ENCODE measurements at regions not wholly inside any gene's neighbourhood (a gene's known extent, or its start where the extent isn't known, plus 50 kb on each side); places are given as distances from the start of the nearest gene placed in this dataset.
A peak's percentile ranks its signal among the peaks of the same experiment; 100 is the strongest.
"Not testable (repeated sequence)": the region's sequence is repeated elsewhere in the genome, so short reads cannot be mapped to it uniquely, and the experiment has no call there.

GRCh38 chrX:138921031-138921430 is 209.5 kb upstream of the FGF13 start:
- DNase-seq, result no peak

DNA sequence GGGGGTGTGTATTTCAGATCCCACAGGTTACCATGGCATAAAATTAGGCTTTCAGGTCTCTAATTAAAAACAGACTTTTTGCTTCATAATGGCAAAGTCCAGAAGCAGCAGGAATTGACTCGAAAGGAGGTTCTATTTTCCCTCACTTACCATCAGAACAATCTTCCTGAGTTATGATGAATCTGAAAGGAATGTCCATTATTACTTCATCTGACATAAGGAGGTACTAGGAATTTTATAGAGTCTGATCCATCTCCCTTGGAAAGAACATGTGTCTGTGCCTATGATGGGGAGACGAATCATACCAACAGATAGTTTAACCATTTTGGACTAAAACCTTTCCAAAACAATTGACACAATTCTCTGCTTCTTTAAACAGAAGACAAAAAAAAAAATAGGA is 206.3 kb upstream of the FGF13 start:
- DNase-seq, result no peak

GRCh38 chrX:138914767-138915166 is 203.2 kb upstream of the FGF13 start:
- DNase-seq, result no peak

GRCh38 chrX:138908577-138908976 is 197.1 kb upstream of the FGF13 start:
- DNase-seq, result no peak

DNA sequence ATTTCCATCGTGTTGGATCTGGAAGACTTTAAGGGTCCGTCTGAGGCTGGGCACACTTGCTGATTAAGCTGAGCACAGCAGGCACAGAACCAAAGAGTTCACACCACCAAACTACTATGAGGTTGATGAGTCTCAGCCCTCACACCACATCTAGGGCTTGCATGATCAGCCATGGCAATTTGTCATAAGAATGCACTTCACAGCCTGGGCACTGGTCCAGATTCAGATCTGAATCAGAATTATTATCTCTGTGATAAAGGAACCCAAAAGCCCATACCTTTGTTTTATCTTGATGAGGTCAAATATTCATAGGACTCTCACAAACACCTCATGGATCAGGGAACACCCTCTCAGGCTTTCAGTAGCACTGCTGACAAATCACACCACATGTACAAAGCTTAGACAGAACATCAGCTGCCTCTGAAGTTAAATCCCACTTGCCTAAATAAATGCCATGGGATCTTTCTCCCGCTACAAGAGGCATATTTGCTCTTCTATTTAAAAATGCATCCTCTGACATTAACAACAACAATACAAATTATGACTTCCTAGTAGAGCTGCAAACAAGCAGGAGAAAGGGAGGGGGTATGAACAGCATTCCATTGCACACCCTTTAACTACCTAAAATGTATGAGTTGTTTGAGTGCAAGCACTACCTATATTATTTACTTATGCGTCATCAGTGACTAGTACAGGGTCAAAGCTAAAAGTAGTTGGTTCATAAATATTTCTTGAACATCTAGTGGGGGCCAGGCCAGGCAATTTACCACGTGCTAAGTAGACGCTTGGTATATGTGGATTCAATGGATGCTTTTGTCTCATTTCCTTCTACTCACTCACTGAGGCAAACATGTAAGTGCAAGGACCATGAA is 186.3 kb upstream of the FGF13 start:
- no peak for DNase-seq

DNA sequence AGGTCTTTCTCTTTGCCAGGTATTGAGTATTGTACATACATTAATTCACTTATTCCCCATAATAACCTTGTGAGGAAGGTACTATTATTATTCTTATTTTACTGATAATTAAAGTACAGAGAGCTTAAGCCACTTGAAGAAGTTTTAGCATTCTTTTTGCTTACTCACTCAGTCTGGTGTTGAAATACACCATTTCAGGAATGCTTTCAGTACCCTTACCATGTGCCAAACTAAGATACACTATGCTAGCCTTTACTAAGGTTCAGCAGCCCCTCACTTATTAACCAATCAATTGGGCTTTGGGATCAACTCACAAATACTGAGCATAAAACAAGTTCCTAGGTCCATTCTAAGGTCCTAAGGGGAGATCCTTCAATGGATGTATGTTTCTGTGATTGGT is 179.0 kb upstream of the FGF13 start:
- no peak for DNase-seq

DNA sequence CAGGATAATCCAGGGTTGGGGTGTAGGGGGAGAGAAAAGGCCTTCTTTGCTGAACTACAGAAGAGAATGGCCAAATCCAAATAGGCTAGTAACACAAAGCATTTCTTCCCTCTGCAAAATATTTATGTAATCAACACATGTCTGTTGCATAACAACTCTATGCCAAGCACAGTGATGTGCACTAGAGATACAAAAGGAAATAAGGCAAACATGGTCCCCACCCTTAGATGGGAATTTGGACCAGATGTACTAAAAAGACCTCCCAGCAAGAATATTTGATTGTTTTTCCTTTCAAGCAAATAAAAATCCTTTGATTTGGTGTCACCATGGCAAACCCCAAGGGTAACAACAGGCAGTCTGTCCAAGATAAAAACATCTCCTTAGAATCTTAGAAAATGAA is 177.6 kb upstream of the FGF13 start:
- DNase-seq, result no peak

DNA sequence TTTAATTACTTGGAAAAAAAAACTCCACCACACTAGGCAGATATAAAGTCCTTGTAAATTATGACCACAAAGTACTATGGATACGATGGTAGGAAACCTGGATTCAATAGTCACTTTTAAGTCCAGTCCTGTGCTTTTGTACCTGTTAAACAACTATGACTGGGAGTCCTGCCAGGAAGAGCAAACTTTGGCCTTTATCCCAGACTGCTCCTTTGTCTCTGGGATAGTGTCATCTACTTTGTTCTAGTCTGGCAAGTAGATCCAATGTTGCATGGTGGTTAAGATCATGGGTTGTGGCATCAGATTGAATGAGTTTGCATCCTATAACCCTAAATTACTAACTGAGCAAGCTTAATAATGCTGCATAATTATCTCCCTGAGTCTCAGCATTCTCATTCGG is 175.3 kb upstream of the FGF13 start:
- DNase-seq, result peak; percentile 24

DNA sequence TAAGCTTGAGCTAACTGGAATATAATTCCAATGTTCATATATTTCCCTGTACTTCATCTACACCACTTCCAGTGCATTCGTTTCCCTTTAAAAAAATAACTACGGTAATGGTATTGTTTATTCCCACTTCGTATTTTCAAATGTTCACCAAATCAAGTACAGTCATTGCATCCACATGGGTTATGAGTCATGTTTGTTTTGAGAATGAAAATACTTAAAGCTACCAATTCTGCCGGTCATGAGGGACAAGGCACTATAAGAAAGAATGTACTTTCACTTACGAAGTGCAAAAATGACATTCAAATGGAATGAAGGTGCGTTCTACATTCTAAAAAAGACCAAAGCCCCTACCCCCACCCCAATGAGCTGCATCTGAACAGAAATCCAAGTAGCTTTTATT is 174.4 kb upstream of the FGF13 start:
- DNase-seq, result no peak

DNA sequence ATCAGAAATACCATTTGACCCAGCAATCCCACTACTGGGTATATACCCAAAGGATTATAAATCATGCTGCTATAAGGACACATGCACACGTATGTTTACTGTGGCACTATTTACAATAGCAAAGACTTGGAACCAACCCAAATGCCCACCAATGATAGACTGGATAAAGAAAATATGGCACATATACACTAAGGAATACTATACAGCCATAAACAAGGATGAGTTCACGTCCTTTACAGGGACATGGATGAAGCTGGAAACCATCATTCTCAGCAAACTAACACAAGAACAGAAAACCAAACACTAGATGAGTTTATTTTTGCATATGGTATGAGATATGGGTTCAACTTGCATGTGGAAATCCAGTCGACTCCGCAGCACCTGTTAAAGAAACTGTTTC is 168.8 kb upstream of the FGF13 start:
- not testable (repeated sequence) for DNase-seq

DNA sequence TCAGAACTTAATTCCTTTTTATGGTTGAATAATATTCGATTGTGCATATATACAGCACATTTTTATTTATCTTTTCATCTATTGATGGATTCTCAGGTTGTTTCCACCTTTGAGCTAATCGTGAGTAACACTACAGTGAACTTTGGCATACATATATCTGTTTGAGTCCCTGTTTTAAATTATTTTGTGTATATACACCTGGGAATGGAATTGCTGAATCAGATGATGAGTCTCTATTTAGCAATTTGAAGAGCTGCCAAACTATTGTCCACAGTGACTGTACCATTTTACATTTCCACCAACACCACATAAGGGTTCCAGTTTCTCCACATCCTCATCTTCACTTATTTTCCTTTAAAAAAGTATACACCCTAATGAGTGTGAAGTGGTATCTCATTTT is 166.2 kb upstream of the FGF13 start:
- DNase-seq, result no peak

DNA sequence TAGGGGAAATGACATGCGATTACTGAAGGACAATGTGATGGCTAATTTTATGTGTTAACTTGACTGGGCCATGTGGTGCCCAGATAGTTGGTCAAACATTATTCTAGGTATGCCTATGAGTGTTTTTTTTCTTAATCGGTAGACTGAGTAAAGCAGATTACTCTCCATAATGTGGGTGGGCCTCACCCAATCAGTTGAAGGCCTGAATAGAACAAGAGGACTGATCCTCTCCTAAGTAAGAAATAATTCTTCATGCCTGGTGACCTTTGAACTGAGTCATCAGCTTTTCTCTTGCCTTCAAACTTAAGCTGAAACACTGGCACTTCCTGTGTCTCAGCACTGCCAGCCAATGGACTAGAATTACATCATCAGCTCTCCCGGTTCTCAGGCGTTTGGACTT is 164.0 kb upstream of the FGF13 start:
- no peak for DNase-seq

- no peak for DNase-seq
Observed at GRCh38 chrX:138874271-138874935, 162.9 kb upstream of the FGF13 start.

- DNase-seq, result not testable (repeated sequence)
Observed at GRCh38 chrX:138873640-138874039, 162.1 kb upstream of the FGF13 start.

DNA sequence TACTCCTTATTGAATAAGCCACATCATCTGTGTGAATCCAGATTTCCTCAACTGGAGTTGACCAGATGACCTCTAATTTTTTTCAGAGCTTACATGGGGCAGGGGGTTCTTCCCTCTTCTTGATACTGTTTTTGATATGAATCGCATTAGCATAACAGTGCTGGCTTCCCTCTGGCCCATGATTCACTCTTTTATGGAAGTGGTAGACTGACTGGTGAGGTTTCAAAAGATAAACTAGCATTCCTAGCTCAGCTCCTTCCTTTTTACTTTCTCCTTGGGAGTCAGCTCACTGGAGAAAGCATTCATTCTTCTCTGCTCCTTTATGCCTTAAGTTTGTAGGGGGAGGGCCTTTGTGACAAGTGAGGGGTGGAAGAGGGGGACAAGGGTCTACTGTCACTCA is 161.0 kb upstream of the FGF13 start:
- DNase-seq, result no peak

DNA sequence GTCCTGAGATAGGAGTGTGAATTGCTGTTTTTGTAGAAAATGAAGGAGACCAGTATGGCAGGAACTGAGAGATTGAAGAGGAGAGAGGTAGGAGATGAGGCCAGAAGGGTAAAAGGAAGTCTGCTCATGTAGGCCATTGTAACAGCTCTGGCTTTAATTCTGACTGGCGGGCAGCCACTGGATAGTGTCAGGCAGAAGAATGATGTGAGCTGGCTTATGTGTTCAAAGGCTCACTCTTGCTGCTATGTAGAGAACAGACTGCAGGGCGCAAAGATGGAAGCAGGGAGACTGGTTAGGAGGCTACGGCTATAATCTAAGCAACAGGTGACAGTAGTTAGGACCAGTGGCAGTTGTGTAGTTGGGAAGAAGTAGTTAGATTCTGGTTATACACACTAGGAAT is 160.2 kb upstream of the FGF13 start:
- no peak for DNase-seq

DNA sequence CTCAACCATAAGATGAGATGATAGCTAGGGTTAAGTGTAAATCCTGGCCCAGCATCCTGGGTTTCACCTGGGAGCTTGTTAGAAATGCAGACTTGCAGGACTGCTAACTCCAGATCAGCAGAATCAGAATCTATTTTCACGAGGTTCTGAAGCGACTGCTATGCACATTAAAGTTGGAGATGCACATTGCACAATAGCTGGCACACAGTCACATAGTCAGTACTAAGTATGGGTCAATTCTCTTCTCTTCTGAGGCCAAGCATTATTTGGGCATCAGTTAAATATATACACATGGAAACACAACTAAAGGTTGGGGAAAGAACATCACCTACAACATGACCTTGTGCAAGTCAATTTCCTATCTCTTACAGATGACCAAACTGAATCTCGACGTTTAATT is 155.1 kb upstream of the FGF13 start:
- no peak for DNase-seq

- no peak for DNase-seq
Observed at GRCh38 chrX:138865093-138865649, 153.7 kb upstream of the FGF13 start.

DNA sequence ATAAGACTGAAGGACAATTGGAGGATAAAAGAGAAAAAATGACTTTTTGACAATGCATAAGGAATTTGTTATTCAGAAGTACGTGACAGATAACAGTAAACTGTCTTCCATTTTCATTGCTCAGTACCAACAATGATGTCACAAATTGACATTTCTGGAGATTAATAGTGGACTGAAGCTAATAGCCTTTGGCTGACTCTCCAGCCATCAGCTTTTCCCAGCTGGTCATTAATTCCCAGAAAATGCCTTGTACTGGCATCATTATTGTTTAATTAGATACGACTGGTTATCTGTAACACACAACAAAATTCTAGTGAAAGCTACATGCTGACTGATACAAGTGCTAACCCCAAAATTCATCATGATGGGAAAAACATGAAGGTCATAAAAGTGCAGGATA is 147.9 kb upstream of the FGF13 start:
- DNase-seq, result no peak

GRCh38 chrX:138858951-138859350 is 147.4 kb upstream of the FGF13 start:
- no peak for DNase-seq

DNA sequence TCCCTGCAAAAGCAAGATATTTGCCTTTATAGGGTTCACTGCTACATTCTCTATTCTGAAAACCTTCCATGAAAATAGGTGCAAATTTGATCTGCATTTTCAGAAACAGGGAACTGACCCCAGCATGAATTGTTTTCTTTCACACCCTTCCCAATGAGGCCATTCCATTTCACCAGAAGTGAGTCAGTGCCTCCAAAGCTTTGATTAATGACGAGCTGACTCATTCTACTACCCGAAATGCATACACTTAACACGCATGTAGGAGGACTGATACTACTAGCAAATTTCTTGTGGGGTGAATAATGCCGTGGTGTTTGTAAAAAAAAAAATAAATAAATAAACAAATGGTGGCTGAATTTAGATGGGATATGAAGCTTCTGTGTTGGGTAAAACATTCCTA is 146.9 kb upstream of the FGF13 start:
- no peak for DNase-seq

- no peak for DNase-seq
Observed at GRCh38 chrX:138856881-138857604, 145.5 kb upstream of the FGF13 start.

DNA sequence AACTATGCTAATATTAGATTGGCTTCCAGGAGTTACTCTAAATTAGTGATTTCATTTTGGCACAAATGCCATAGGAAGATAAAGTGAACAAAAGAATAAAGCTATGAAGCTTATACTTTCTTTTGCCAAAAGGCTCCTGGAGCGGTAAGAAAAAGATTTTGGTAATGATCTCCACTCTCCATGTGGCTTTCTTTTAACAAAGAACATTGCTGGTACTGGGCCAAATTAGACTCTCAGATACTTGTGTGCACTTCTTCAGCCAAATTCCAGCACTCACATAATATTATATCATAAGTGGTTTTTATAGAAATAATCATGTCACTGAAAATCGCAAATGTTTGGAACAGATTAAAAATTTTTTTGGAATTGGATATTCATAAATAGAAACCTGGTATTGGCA is 142.4 kb upstream of the FGF13 start:
- no peak for DNase-seq

DNA sequence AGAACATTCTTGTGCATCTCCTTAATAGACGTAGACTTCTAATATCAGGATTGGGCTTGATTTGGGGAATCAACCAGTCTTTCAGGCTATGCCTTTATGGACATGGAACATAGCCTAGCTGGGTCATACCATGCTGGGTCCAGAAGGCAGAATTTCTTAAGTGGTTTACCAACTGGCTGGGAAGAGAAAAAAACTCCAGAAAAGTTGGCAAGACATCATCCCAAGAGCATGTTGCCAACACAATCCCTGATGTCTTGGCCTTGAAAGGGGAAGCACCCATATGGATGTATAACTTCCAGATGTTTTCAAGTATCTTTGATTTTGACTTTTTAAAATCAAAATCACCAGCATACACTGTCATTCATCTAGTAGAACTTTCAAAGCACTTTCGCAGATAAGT is 138.0 kb upstream of the FGF13 start:
- DNase-seq, result no peak
